Heart left ventricle (tissue), 16 donors: ENCODE measurements at regions not wholly inside any gene's neighbourhood (a gene's known extent, or its start where the extent isn't known, plus 50 kb on each side); places are given as distances from the start of the nearest gene placed in this dataset.

Experiments used
- ATAC-seq, 4 donors: fragments of 200-7000 bp; cut with Tn5 transposase; one replicate each; pipeline ENCODE4 v1.9.1; 2020 to 2022; ENCODE audit warnings: moderate library complexity in 4 of 4, mild to moderate bottlenecking in 3 of 4, moderate number of reproducible peaks in 1 of 4
- DNase-seq, 5 donors: peaks; one replicate each; pipeline ENCODE4 v3.0.0-alpha.2; 2020
- H3K27ac ChIP-seq, 12 donors: fragments of 200-600 bp; sonication (generic) in 4 of 12; one replicate each; pipeline versions ENCODE4 v1.5.0 to v1.8.0; 2016 to 2022; ENCODE audit warnings: mild to moderate bottlenecking in 2 of 12
- H3K27me3 ChIP-seq, 9 donors: fragments of 200-600 bp; sonication (generic) in 2 of 9; one replicate each; pipeline versions ENCODE4 v1.5.1 to v1.8.0; 2016 to 2022; ENCODE audit warnings: mild to moderate bottlenecking in 3 of 9
- H3K36me3 ChIP-seq, 9 donors: fragments of 200-600 bp; sonication (generic) in 2 of 9; one replicate each; pipeline versions ENCODE4 v1.5.0 to v1.8.0; 2018 to 2022; ENCODE audit warnings: mild to moderate bottlenecking in 2 of 9
- H3K4me1 ChIP-seq, 12 donors: fragments of 200-600 bp; sonication (generic) in 4 of 12; one replicate each; pipeline versions ENCODE4 v1.5.0 to v1.8.0; 2016 to 2022; ENCODE audit warnings: mild to moderate bottlenecking in 3 of 12
- H3K4me3 ChIP-seq, 12 donors: fragments of 200-600 bp; sonication (generic) in 4 of 12; one replicate each; pipeline versions ENCODE4 v1.5.0 to v1.8.0; 2017 to 2022; ENCODE audit warnings: mild to moderate bottlenecking in 9 of 12, moderate library complexity in 4 of 12
- H3K9me3 ChIP-seq, 12 donors: fragments of 200-600 bp; sonication (generic) in 4 of 12; one replicate each; pipeline versions ENCODE4 v1.5.0 to v1.8.0; 2016 to 2022; ENCODE audit warnings: mild to moderate bottlenecking in 1 of 12
- POLR2A ChIP-seq, 2 donors: fragments of 450-650 bp; IDR thresholded peaks; one replicate each; pipeline ENCODE4 v1.6.1; 2017; ENCODE audit warnings: antibody characterized with exemption in 2 of 2, mild to moderate bottlenecking in 2 of 2, moderate library complexity in 2 of 2
- WGBS, 4 donors: extraction: QIAGEN DNeasy Blood & Tissue Kit in 2 of 4; methylation state at CpG; one replicate each; pipeline versions ENCODE4 v1.1.5 to v1.1.7; 2013 to 2018; 5-methylcytosine and 5-hydroxymethylcytosine counted together
- intact Hi-C, 10 donors: fragments of 100-400 bp; cut with DNase I; formaldehyde crosslinking; loops; one replicate each; pipeline versions ENCODE4 v1.11.1 to v1.14.2; 2022
- TF ChIP-seq, protein P1 (sequence below), 12 donors: fragments of 200-600 bp; sonication (generic) in 4 of 12; IDR thresholded peaks; one replicate each; pipeline versions ENCODE4 v1.5.0 to v1.8.0; 2018 to 2022; ENCODE audit warnings: antibody characterized with exemption in 12 of 12, mild to moderate bottlenecking in 5 of 12
- donor health status: ischemic (EF 13 %, LVEDD 7.1; RV severe dilation, severe dysfunction).
- donor health status: healthy with polysubstance abuse.
- donor health status: DM: no; HTN: yes; CAD: no.
- donor health status: DM: no; HTN: no; CAD: no.
- donor health status: ischemic (EF 25% LVEDD 6.9; RV normal size, moderate dysfunction).
- donor health status: ischemic (EF 25% LVEDD 5.7; RV mildly dilated, moderate dysfunction).
- donor health status: healthy.
- donor health status: DM: yes; HTN: yes; CAD: no.
- donor health status: ischemic (EF 35%, LVEDD 5.7; RV mildly dilated, moderate dysfunction).
- donor health status: nonischemic (EF 11% LVEDD 7.7; RV severe dilation, severe dysfunction).
- donor health status: DM: yes; HTN: yes; CAD: no.
- donor health status: PGD.
- donor health status: ischemic (EF 29% LVEDD 5.4; RV normal size, mild dysfunction).
- donor health status: nonischemic (EF 23%, LVEDD 6.1; RV moderate dilation, normal function).

DNA sequence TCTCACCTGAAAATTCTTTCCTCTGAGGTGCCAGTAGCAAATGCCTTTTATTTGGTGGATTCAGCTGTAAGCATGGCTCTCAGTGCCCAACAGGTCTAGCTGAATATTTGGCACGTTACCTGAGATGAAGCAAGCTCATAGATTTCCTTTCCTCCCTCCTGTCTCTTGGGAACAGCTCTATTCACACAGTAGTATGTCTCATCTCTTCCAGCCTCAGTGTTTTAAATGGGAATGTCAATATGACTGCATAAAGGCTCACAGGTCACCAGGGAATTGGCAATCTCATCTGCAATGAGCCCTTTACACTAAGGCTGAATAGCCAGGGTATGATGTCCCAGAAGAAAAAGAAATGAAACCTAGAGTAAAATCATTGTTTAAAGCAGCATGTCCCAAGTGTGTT is 733.5 kb downstream of the NTRK3 start:
- H3K9me3 ChIP-seq = peaks cover 0 to 6% (median 0%) of the 10 kb centered on the region in 12 donors
- DNase-seq (no peak), ATAC-seq (no peak)
- intact Hi-C loops = no loop called here
- peaks cover 0 to 3% (median 0%) of the 10 kb centered on the region in 12 donors for H3K4me1 ChIP-seq
- H3K4me3 ChIP-seq = no peak overlapping the region
- no peaks in the 10 kb centered on the region for H3K36me3 ChIP-seq
- no peak overlapping the region for H3K27ac ChIP-seq
- WGBS, 4 donors = 43 to 73% (median 64%) methylated on average over 1 of the region's 1 CpG
- no peak for TF ChIP-seq POLR2A (IDR thresholded peaks at IDR 0.05)
- TF ChIP-seq, protein P1, sequence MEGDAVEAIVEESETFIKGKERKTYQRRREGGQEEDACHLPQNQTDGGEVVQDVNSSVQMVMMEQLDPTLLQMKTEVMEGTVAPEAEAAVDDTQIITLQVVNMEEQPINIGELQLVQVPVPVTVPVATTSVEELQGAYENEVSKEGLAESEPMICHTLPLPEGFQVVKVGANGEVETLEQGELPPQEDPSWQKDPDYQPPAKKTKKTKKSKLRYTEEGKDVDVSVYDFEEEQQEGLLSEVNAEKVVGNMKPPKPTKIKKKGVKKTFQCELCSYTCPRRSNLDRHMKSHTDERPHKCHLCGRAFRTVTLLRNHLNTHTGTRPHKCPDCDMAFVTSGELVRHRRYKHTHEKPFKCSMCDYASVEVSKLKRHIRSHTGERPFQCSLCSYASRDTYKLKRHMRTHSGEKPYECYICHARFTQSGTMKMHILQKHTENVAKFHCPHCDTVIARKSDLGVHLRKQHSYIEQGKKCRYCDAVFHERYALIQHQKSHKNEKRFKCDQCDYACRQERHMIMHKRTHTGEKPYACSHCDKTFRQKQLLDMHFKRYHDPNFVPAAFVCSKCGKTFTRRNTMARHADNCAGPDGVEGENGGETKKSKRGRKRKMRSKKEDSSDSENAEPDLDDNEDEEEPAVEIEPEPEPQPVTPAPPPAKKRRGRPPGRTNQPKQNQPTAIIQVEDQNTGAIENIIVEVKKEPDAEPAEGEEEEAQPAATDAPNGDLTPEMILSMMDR (IDR thresholded peaks at IDR 0.05) = no peak
- no peaks in the 10 kb centered on the region for H3K27me3 ChIP-seq

DNA sequence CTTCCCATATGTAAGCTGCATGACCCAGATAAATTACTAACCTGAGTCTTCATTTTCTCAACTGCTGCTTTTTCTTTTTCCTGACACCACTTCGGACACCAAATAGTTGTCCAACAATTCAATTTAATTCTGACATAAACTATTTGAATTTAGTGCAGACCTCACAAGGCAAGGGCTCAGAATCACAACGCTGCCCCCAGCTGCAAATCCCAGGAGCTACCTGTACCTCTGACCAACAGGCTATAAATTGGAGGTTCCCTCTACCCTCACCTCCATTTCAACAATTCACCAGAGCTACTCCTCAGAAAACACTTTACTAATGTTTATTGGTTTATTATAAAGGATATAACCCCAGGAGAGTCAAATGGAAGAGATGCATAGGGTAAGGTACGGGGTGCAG is 737.6 kb downstream of the NTRK3 start:
- H3K36me3 ChIP-seq = no peaks in the 10 kb centered on the region
- intact Hi-C loops = no loop called here
- TF ChIP-seq, protein P1 (IDR thresholded peaks at IDR 0.05) = no peak
- no peak for TF ChIP-seq POLR2A (IDR thresholded peaks at IDR 0.05)
- peaks cover 0 to under 1% (median 0%) of the 10 kb centered on the region in 12 donors for H3K9me3 ChIP-seq
- H3K27ac ChIP-seq = no peak overlapping the region
- H3K27me3 ChIP-seq = no peaks in the 10 kb centered on the region
- no peak overlapping the region for H3K4me3 ChIP-seq
- no peak for DNase-seq
- ATAC-seq = no peak
- WGBS, 4 donors = 68 to 80% (median 74%) methylated on average over 3 of the region's 3 CpGs
- no peaks in the 10 kb centered on the region for H3K4me1 ChIP-seq

DNA sequence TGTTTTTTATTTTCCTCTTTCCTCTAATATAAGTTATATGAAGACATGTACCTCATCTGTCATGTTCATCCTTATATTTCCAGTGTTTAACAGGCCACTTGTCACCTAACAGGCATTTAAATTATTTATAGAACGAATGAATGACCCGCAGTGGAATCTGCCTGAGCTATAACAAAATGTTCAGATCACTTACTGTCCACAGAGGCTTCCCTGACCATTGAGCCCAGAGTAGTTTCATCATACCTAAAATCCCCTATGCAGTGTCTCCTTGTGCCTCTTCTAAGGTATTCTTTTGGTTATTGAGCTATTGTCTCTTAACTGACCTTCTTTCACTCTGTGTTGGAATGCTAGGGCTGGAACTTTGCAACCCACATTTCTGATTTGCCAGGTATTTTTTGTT is 748.5 kb downstream of the NTRK3 start:
- Histone ChIP-seq H3K4me1 (peaks cover 0 to 4% (median 0%) of the 10 kb centered on the region in 12 donors), H3K4me3 (no peak overlapping the region), H3K9me3 (no peaks in the 10 kb centered on the region), H3K27ac (no peak overlapping the region), H3K27me3 (no peaks in the 10 kb centered on the region), H3K36me3 (no peaks in the 10 kb centered on the region)
- DNase-seq = no peak
- peak in 1 of 4 donors; percentile 32 for ATAC-seq
- intact Hi-C loops = no loop called here
- TF ChIP-seq, protein P1 (IDR thresholded peaks at IDR 0.05) = no peak
- TF ChIP-seq POLR2A (IDR thresholded peaks at IDR 0.05) = no peak
- WGBS, 4 donors = 45 to 58% (median 50%) methylated on average over 2 of the region's 2 CpGs

DNA sequence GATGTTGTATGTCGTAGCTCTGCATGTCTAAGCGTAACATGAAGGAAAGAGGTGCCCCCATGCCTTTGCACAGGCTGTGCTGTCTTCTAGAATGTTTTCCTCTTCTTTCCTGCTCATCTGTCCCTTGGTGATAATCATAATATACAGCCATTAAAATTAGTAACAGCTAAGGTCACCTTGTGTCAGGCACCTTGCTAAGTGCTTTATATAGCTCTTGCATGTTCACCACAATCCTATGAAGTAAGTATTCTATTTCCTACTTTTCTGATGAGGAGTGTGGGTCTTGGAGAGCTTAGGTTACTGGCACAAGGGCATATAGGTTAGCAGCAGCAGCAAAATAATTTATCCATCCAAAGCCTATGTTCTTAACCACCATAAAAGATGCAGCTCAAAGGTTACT is 754.4 kb downstream of the NTRK3 start:
- H3K4me3 ChIP-seq = no peak overlapping the region
- H3K9me3 ChIP-seq = no peaks in the 10 kb centered on the region
- peak overlapping the region in 5 of 12 donors; percentile 15 to 61 (median 50) for H3K27ac ChIP-seq
- ATAC-seq = peak; percentile 78 to 86 (median 80)
- no peaks in the 10 kb centered on the region for H3K27me3 ChIP-seq
- intact Hi-C loops = no loop called here
- H3K36me3 ChIP-seq = no peaks in the 10 kb centered on the region
- DNase-seq = no peak
- peaks cover 0 to 13% (median 4%) of the 10 kb centered on the region in 12 donors for H3K4me1 ChIP-seq
- TF ChIP-seq, protein P1 (IDR thresholded peaks at IDR 0.05) = no peak
- TF ChIP-seq POLR2A (IDR thresholded peaks at IDR 0.05) = no peak
- WGBS, 4 donors = 82 to 91% (median 85%) methylated on average over 2 of the region's 2 CpGs
